ENCODE measurements at regions not wholly inside any gene's neighbourhood (a gene's known extent, or its start where the extent isn't known, plus 50 kb on each side); places are given as distances from the start of the nearest gene placed in this dataset.

GRCh38 chr4:108529984-108530905, 90.1 kb upstream of the RPL34 start:
- TF ChIP-seq, protein P1, sequence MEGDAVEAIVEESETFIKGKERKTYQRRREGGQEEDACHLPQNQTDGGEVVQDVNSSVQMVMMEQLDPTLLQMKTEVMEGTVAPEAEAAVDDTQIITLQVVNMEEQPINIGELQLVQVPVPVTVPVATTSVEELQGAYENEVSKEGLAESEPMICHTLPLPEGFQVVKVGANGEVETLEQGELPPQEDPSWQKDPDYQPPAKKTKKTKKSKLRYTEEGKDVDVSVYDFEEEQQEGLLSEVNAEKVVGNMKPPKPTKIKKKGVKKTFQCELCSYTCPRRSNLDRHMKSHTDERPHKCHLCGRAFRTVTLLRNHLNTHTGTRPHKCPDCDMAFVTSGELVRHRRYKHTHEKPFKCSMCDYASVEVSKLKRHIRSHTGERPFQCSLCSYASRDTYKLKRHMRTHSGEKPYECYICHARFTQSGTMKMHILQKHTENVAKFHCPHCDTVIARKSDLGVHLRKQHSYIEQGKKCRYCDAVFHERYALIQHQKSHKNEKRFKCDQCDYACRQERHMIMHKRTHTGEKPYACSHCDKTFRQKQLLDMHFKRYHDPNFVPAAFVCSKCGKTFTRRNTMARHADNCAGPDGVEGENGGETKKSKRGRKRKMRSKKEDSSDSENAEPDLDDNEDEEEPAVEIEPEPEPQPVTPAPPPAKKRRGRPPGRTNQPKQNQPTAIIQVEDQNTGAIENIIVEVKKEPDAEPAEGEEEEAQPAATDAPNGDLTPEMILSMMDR (IDR thresholded peaks at IDR 0.05), result no peak
- ATAC-seq (ENCODE audit: low FRiP score) (no peak), DNase-seq (ENCODE audit: low spot score) (no peak)

- no peak for ATAC-seq (ENCODE audit: low FRiP score)
- TF ChIP-seq, protein P1 (IDR thresholded peaks at IDR 0.05), result no peak
These were observed 91.3 kb upstream of the RPL34 start for GRCh38 chr4:108529102-108529501.

DNA sequence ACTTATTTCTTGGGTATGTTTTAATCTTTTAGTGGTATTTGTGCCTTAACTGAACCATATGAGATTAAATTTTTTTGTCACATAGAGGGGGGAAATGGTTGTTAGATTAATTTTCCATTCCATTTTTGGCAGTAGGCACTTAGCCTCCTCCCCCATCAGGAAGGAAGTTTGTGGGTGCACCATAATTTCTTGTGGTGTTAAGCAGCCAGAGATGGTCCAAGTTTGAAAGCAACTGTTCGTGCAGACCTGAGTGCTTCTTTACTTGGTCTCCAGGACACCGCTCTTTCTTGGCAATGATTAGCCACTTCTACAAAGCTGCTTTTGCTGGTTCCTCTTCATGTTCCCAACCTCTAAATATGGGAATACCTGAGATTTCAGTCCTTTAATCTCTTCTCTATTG, 92.7 kb upstream of the RPL34 start:
- DNase-seq (ENCODE audit: low spot score) (no peak), ATAC-seq (ENCODE audit: low FRiP score) (no peak)
- TF ChIP-seq, protein P1 (IDR thresholded peaks at IDR 0.05), result no peak

More at GRCh38 chr4:108529102-108529501, 91.3 kb upstream of the RPL34 start:
- DNase-seq (ENCODE audit: low spot score), result no peak

- DNase-seq (ENCODE audit: low spot score) (no peak), ATAC-seq (ENCODE audit: low FRiP score) (no peak)
- TF ChIP-seq, protein P1 (IDR thresholded peaks at IDR 0.05), result no peak
These were observed 99.6 kb upstream of the RPL34 start for GRCh38 chr4:108520807-108521206.

DNA sequence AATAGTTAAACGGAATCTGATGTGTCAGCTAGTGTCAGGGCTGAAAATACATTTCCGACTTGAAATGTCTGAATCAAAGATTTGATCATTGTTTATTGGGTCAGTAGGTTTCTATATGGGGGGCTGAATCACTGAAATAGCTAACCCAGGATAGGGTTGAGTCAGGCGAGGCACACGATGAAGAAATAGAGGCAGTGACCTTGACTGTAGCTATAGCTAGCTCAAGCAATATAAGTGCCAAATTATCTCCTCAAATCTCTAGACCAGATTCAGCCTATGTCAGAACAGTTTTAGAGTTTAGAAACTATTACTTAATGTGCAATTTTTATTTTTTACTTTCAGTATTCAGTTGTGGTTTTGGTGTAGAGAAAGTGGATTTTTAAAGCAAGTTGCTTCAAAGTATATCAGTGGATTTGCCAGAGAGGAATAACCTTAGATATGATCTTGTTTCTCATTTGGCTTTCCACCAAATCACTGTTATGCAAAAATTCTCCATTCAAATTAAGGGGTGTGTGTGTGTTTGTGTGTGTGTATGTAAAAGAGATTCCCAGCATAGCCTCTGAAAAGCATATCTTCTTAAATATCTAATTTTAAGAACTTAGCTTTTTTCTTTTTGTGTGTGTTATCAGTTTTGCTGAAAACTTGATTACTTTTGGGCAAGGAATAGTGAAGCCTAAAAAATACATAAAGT, 100.3 kb upstream of the RPL34 start:
- ATAC-seq (ENCODE audit: low FRiP score) (no peak), DNase-seq (ENCODE audit: low spot score) (no peak)
- TF ChIP-seq, protein P1 (IDR thresholded peaks at IDR 0.05), result no peak

GRCh38 chr4:108519208-108519833, 101.1 kb upstream of the RPL34 start:
- no peak for DNase-seq (ENCODE audit: low spot score)
- no peak for ATAC-seq (ENCODE audit: low FRiP score)
- TF ChIP-seq, protein P1 (IDR thresholded peaks at IDR 0.05), result no peak

Data from omental fat pad (tissue), 3 donors.